Endothelial cell of umbilical vein (primary cell): ENCODE measurements at regions not wholly inside any gene's neighbourhood (a gene's known extent, or its start where the extent isn't known, plus 50 kb on each side); places are given as distances from the start of the nearest gene placed in this dataset.

Source experiments
- BruUV-seq: library from RNA; stranded (reverse); fragments of 400-500 nt; replicated peaks from 2 replicates; lab custom pipeline; 2021; lab: Mats Ljungman, UMichigan
- CTCF ChIA-PET: fragments of 300-600, 350-600 bp; sonication (Branson Sonifier 250); formaldehyde crosslinking; loops from one replicate; lab custom pipeline; 2021; ENCODE audit warnings: antibody characterized with exemption, inconsistent platforms; lab: Charles Lee
- POLR2A ChIA-PET: fragments of 300-600, 350-600 bp; sonication (Branson Sonifier 250); formaldehyde crosslinking; loops from one replicate; lab custom pipeline; 2021; ENCODE audit warnings: antibody characterized with exemption, inconsistent platforms; lab: Charles Lee
- DNase-seq: peaks from one replicate; pipeline ENCODE4 v3.0.0-alpha.2; 2011; ENCODE audit warnings: low read depth, low spot score
- FAIRE-seq: peaks from 2 replicates; lab custom pipeline; 2011; peaks lifted over from hg19 to GRCh38; lab: Jason Lieb, UNC
- H2AFZ ChIP-seq: 2 replicates; pipeline ENCODE4 v1.6.0; 2012; ENCODE audit warnings: low read depth, low read length, control low read depth, inconsistent platforms
- H3K27ac ChIP-seq: 2 replicates; pipeline ENCODE4 v1.5.1; 2011; ENCODE audit warnings: low read depth, mild to moderate bottlenecking, control low read depth, low read length, moderate library complexity; ENCODE audit not compliant: insufficient read depth
- H3K27me3 ChIP-seq, 2 experiments: 2 replicates each; pipeline versions ENCODE4 v1.6.0 to v1.6.1; 2011; ENCODE audit warnings: low read length in 2 of 2, mixed read lengths in 1 of 2; ENCODE audit not compliant: control insufficient read depth in 2 of 2, insufficient read depth in 2 of 2
- H3K36me3 ChIP-seq, 2 experiments: 2 replicates in 1 of 2; 3 replicates in 1 of 2; pipeline ENCODE4 v1.5.1; 2011; ENCODE audit warnings: low read length in 2 of 2, mild to moderate bottlenecking in 1 of 2, moderate library complexity in 1 of 2; ENCODE audit not compliant: control insufficient read depth in 2 of 2, insufficient read depth in 2 of 2; ENCODE audit errors: extremely low read depth in 1 of 2
- H3K4me1 ChIP-seq: 3 replicates; pipeline ENCODE4 v1.5.1; 2011; ENCODE audit warnings: mild to moderate bottlenecking, low read length; ENCODE audit not compliant: control insufficient read depth, insufficient read depth; ENCODE audit errors: extremely low read depth
- H3K4me2 ChIP-seq: 2 replicates; pipeline ENCODE4 v1.6.1; 2011; ENCODE audit warnings: low read length, control low read depth, mixed read lengths; ENCODE audit not compliant: insufficient read depth
- H3K4me3 ChIP-seq, 3 experiments: fragments of 200-600 bp in 1 of 3; sonication (generic), shearing (Covaris generic) in 1 of 3; replicated peaks in 1 of 3; 2 replicates each; pipeline ENCODE4 v1.5.1; 2011 to 2016; ENCODE audit warnings: control low read depth in 3 of 3, low read length in 3 of 3, mild to moderate bottlenecking in 2 of 3, inconsistent platforms in 1 of 3, low read depth in 1 of 3, moderate library complexity in 1 of 3; ENCODE audit not compliant: insufficient read depth in 1 of 3
- H3K79me2 ChIP-seq: 2 replicates; pipeline ENCODE4 v1.6.0; 2012; ENCODE audit warnings: low read length, inconsistent platforms; ENCODE audit not compliant: control insufficient read depth, insufficient read depth
- H3K9ac ChIP-seq: replicated peaks from 2 replicates; pipeline ENCODE3; 2011; ENCODE audit warnings: low read length, control low read depth; ENCODE audit not compliant: insufficient read depth; ENCODE audit errors: extremely low read depth
- H3K9me1 ChIP-seq: replicated peaks from 3 replicates; pipeline ENCODE4 v1.6.0; 2011; ENCODE audit warnings: mild to moderate bottlenecking, low read length; ENCODE audit not compliant: control insufficient read depth, insufficient read depth; ENCODE audit errors: extremely low read depth
- H3K9me3 ChIP-seq: replicated peaks from 2 replicates; pipeline ENCODE4 v1.5.1; 2012; ENCODE audit warnings: low read length, inconsistent platforms; ENCODE audit not compliant: control insufficient read depth, insufficient read depth
- H4K20me1 ChIP-seq: replicated peaks from 2 replicates; pipeline ENCODE3; 2011; ENCODE audit warnings: mild to moderate bottlenecking, low read length; ENCODE audit not compliant: control insufficient read depth, insufficient read depth; ENCODE audit errors: extremely low read depth
- CTCF ChIP-seq, 2 donors: IDR thresholded peaks; 1 replicate in 1 of 2; 2 replicates in 1 of 2; pipeline ENCODE4 v1.5.1; 2011; ENCODE audit warnings: low read length in 2 of 2, mild to moderate bottlenecking in 2 of 2, moderate library complexity in 2 of 2, control low read depth in 1 of 2, inconsistent platforms in 1 of 2, low read depth in 1 of 2; ENCODE audit not compliant: insufficient read depth in 1 of 2; ENCODE audit errors: extremely low read depth in 1 of 2
- EZH2 ChIP-seq: IDR thresholded peaks from 2 replicates; pipeline ENCODE4 v1.6.1; 2012; ENCODE audit warnings: borderline replicate concordance, low read depth, mild to moderate bottlenecking, moderate library complexity, low read length, inconsistent platforms; ENCODE audit not compliant: severe bottlenecking
- FOS ChIP-seq: IDR thresholded peaks from 2 replicates; pipeline ENCODE4 v1.6.1; 2011; ENCODE audit warnings: mild to moderate bottlenecking, low read length, moderate library complexity, borderline replicate concordance; ENCODE audit not compliant: insufficient read depth
- GATA2 ChIP-seq: IDR thresholded peaks from 2 replicates; pipeline ENCODE4 v1.7.0; 2011; ENCODE audit warnings: low read depth, mild to moderate bottlenecking, moderate library complexity, mixed read lengths, low read length; ENCODE audit not compliant: insufficient read length, insufficient read depth
- JUN ChIP-seq: IDR thresholded peaks from 2 replicates; pipeline ENCODE4 v1.6.1; 2011; ENCODE audit warnings: borderline replicate concordance, low read depth; ENCODE audit not compliant: insufficient read length, insufficient read depth
- MAX ChIP-seq: IDR thresholded peaks from 2 replicates; pipeline ENCODE4 v1.6.1; 2011; ENCODE audit not compliant: insufficient read depth, insufficient read length
- MYC ChIP-seq: IDR thresholded peaks from one replicate; pipeline ENCODE4 v1.6.1; 2011; ENCODE audit warnings: mild to moderate bottlenecking, low read depth, low read length
- POLR2A ChIP-seq: IDR thresholded peaks from 2 replicates; pipeline ENCODE4 v1.6.1; 2012; ENCODE audit warnings: low read depth, mild to moderate bottlenecking, control low read depth, low read length
- POLR2AphosphoS5 ChIP-seq: IDR thresholded peaks from 2 replicates; pipeline ENCODE4 v1.6.1; 2012; ENCODE audit warnings: low read depth, mild to moderate bottlenecking, control low read depth, low read length, moderate library complexity; ENCODE audit not compliant: insufficient read depth
- dilution Hi-C: fragments of 300-500 bp; cut with MboI; formaldehyde crosslinking; loops from one replicate; pipeline ENCODE4 v1.15.0; 2019; ENCODE audit warnings: low sequenced_read_pairs; ENCODE audit not compliant: extremely low pct_ligation_motif_present
- intact Hi-C: fragments of 100-400 bp; cut with micrococcal nuclease; formaldehyde crosslinking; loops from one replicate; pipeline ENCODE4 v1.10.0; 2022

GRCh38 chr10:31617757-31618156 is 298.7 kb downstream of the ZEB1 start:
- H3K27me3 ChIP-seq: peaks cover 0 to 5% of the 10 kb centered on the region in 2 experiments
- H3K36me3 ChIP-seq: no peaks in the 10 kb centered on the region
- no peaks in the 10 kb centered on the region for H3K79me2 ChIP-seq
- ChIA-PET CTCF (interaction anchor here (1.6 kb wide), 1 partner anchor 10 kb away, joined by 4 read pairs; no protein-coding TSS in a partner anchor), POLR2A (no interaction called here)
- no peaks in the 10 kb centered on the region for H3K9me1 ChIP-seq
- H4K20me1 ChIP-seq: no peaks in the 10 kb centered on the region
- no peaks in the 10 kb centered on the region for H3K9me3 ChIP-seq
- intact Hi-C loops: no loop called here
- no peak overlapping the region for H3K4me3 ChIP-seq
- H3K4me1 ChIP-seq: no peaks in the 10 kb centered on the region
- H2AFZ ChIP-seq: no peak overlapping the region
- BruUV-seq: no TSS peak
- no peak overlapping the region for H3K27ac ChIP-seq
- no peak overlapping the region for H3K4me2 ChIP-seq
- dilution Hi-C loops: no loop called here
- DNase-seq (no peak), FAIRE-seq (no peak)
- TF ChIP-seq FOS: no peak
- no peak for TF ChIP-seq GATA2
- TF ChIP-seq POLR2A: no peak
- no peak for TF ChIP-seq MYC
- TF ChIP-seq MAX: no peak
- no peak for TF ChIP-seq EZH2
- TF ChIP-seq POLR2AphosphoS5: no peak
- TF ChIP-seq JUN: no peak
- TF ChIP-seq CTCF (IDR thresholded peaks at IDR 0.05; ENCODE audit: extremely low read depth in 1 of 2, insufficient read depth in 1 of 2, low read depth in 1 of 2, low read length in 2 of 2): no peak
- H3K9ac ChIP-seq: no peak overlapping the region
